Karpas-422 (cell line): ENCODE measurements at regions not wholly inside any gene's neighbourhood (a gene's known extent, or its start where the extent isn't known, plus 50 kb on each side); places are given as distances from the start of the nearest gene placed in this dataset.
A peak's percentile ranks its signal among the peaks of the same experiment; 100 is the strongest.

Experiments used
- DNase-seq: peaks from one replicate; pipeline ENCODE4 v3.0.0-alpha.2; 2015
- H2AFZ ChIP-seq: fragments of 200-600 bp; sonication (generic); 2 replicates; pipeline ENCODE4 v1.6.1; 2014; ENCODE audit warnings: antibody characterized with exemption, low read length, mixed read lengths
- H3K27ac ChIP-seq: fragments of 200-600 bp; sonication (generic); 2 replicates; pipeline ENCODE4 v1.5.1; 2014; ENCODE audit warnings: mild to moderate bottlenecking, low read length, moderate library complexity
- H3K27me3 ChIP-seq: fragments of 200-600 bp; sonication (generic); 2 replicates; pipeline ENCODE4 v1.6.1; 2014; ENCODE audit warnings: low read length, mixed read lengths
- H3K36me3 ChIP-seq: fragments of 200-600 bp; sonication (generic); 2 replicates; pipeline ENCODE4 v1.6.1; 2014; ENCODE audit warnings: low read length, mixed read lengths; ENCODE audit not compliant: insufficient read depth
- H3K4me1 ChIP-seq: fragments of 200-600 bp; sonication (generic); 2 replicates; pipeline ENCODE4 v1.6.1; 2014; ENCODE audit warnings: mild to moderate bottlenecking, low read length, mixed read lengths
- H3K4me2 ChIP-seq: fragments of 200-600 bp; sonication (generic); 2 replicates; pipeline ENCODE4 v1.6.1; 2014; ENCODE audit warnings: low read length, low read depth, mild to moderate bottlenecking; ENCODE audit not compliant: poor library complexity, severe bottlenecking
- H3K4me3 ChIP-seq: fragments of 200-600 bp; sonication (generic); 2 replicates; pipeline ENCODE4 v1.5.1; 2014; ENCODE audit warnings: mild to moderate bottlenecking, antibody characterized with exemption, low read length, mixed read lengths
- H3K79me2 ChIP-seq: fragments of 200-600 bp; sonication (generic); 2 replicates; pipeline ENCODE4 v1.6.1; 2014; ENCODE audit warnings: mild to moderate bottlenecking, low read length, mixed read lengths
- H3K9ac ChIP-seq: fragments of 200-600 bp; sonication (generic); 2 replicates; pipeline ENCODE4 v1.6.0; 2014; ENCODE audit warnings: low read length
- H3K9me2 ChIP-seq: fragments of 200-600 bp; sonication (generic), shearing (Covaris generic); replicated peaks from 2 replicates; pipeline ENCODE4 v1.6.0; 2014; ENCODE audit warnings: mild to moderate bottlenecking, low read length, moderate library complexity; ENCODE audit not compliant: insufficient read depth
- H3K9me3 ChIP-seq: fragments of 300-700, 200-600 bp; sonication (generic); 2 replicates; pipeline ENCODE4 v1.6.1; 2014; ENCODE audit warnings: low read length, mixed read lengths
- H4K20me1 ChIP-seq: fragments of 200-600 bp; sonication (generic); 2 replicates; pipeline ENCODE4 v1.6.1; 2014; ENCODE audit warnings: mild to moderate bottlenecking, antibody characterized with exemption, low read length, low read depth; ENCODE audit not compliant: insufficient read depth

DNA sequence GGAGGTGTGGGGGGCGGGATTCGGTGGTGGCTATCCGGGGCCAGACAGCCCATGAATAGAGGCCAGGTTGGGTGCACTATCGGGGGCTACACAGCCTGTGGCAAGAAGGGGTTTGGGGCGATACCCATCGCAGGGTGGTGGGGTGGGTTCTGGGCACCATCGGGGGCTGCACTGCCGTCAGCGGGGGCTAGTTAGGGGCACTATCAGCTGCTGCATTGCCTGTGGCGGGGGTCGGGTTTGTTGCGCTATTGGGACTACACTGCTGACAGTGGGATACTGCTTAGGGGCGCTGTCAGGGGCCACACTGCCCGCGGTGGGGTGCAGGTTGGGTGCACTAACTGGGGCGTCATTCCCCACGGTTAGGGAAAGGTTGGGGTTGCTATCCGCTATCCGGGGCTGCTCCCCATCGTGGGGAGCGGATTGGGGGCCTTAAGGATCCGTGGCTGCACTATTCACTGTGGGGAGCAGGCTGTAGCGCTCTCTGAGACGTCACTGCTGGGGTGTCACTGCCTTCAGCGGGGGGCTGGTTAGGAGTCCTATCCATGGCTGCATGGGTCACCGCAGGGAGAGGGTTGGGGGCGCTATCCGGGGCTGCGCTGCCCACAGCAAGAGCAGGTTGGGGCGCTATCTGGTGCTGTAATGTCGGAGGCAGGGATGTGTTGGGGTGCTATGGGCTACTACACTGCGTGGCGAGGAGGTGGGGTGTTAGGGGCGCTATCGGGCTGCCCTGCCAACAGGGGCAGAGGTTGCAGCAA lies 76.5 kb upstream of the SLC35G4 start:
- H4K20me1 ChIP-seq = no peaks in the 10 kb centered on the region
- no peak overlapping the region for H3K4me2 ChIP-seq
- no peaks in the 10 kb centered on the region for H3K9me3 ChIP-seq
- H3K9me2 ChIP-seq = no peaks in the 10 kb centered on the region
- H3K4me1 ChIP-seq = no peaks in the 10 kb centered on the region
- H3K9ac ChIP-seq = no peak overlapping the region
- no peak overlapping the region for H2AFZ ChIP-seq
- H3K4me3 ChIP-seq = no peak overlapping the region
- H3K79me2 ChIP-seq = no peaks in the 10 kb centered on the region
- no peaks in the 10 kb centered on the region for H3K27me3 ChIP-seq
- H3K36me3 ChIP-seq = no peaks in the 10 kb centered on the region
- DNase-seq = no peak
- H3K27ac ChIP-seq = no peak overlapping the region

DNA sequence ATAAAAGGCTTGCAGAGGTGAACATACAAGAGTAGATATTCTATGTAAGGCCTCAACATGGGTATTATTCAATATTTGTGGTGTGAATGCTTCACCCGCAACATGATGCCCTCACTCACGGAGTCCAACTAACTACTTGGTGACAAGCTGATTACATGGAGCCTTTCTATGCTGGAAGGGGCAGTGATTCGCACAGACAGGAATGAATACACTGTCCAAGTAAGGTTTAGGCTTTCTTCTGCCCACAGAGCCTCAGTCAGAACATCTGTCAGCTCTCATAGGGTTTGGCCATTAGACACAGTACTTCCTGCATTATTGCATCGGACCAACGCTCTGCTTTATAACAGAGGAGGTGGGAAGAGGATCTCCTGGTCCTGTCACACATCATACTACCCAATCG lies 80.3 kb upstream of the SLC35G4 start:
- Histone ChIP-seq H2AFZ (no peak overlapping the region), H3K4me3 (no peak overlapping the region), H3K27ac (no peak overlapping the region), H3K4me2 (no peak overlapping the region), H3K9ac (no peak overlapping the region), H3K36me3 (no peaks in the 10 kb centered on the region), H3K79me2 (no peaks in the 10 kb centered on the region), H3K27me3 (no peaks in the 10 kb centered on the region), H4K20me1 (no peaks in the 10 kb centered on the region), H3K4me1 (no peaks in the 10 kb centered on the region), H3K9me2 (no peaks in the 10 kb centered on the region), H3K9me3 (no peaks in the 10 kb centered on the region)
- no peak for DNase-seq

DNA sequence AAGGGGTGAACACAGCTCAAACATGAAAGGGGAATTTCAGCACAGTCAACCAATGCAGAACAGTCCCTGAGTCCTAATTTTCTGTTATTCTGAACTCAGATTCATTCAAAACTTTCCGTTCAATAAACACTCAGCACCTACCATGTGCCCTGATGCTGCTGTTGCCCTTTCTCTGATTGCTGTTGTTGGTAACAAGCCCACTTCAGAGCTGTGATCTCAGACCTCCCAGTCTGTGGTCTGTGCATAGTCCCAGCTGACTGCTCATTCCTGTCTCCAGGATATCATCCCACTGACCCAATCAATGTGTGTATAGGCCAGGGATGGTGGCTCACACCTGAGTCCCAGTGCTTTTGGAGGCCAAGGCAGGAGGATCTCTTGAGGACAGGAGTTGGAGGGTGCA lies 82.7 kb upstream of the SLC35G4 start:
- Histone ChIP-seq H3K79me2 (no peaks in the 10 kb centered on the region), H3K4me2 (no peak overlapping the region), H3K9ac (no peak overlapping the region), H3K27me3 (no peaks in the 10 kb centered on the region), H3K4me1 (no peaks in the 10 kb centered on the region), H3K27ac (no peak overlapping the region), H4K20me1 (no peaks in the 10 kb centered on the region), H3K4me3 (no peak overlapping the region), H3K9me2 (no peaks in the 10 kb centered on the region), H3K9me3 (no peaks in the 10 kb centered on the region), H2AFZ (no peak overlapping the region), H3K36me3 (no peaks in the 10 kb centered on the region)
- DNase-seq = no peak

DNA sequence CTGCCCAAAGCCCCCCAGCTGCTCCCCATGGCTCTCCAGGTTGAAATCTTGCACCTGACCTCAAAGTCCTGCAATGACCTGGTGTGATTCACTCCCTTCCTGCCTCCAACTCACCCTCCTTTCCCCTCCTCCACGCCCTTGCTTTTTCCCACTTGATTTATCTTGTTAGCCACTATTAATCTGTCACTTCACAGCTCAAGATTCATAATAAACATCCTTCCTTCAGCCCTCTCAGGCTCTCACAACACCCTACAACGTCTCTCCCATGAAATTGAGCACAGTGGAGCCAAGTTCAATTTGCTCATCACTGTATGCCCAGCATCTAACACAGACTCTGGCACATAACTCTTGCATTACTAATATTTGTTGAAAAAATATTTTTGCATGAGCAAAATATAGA lies 85.6 kb upstream of the SLC35G4 start:
- no peaks in the 10 kb centered on the region for H3K4me1 ChIP-seq
- no peaks in the 10 kb centered on the region for H3K79me2 ChIP-seq
- H3K27me3 ChIP-seq = no peaks in the 10 kb centered on the region
- no peak for DNase-seq
- H3K9me2 ChIP-seq = no peaks in the 10 kb centered on the region
- no peak overlapping the region for H3K4me2 ChIP-seq
- no peak overlapping the region for H3K9ac ChIP-seq
- no peak overlapping the region for H3K4me3 ChIP-seq
- no peaks in the 10 kb centered on the region for H3K36me3 ChIP-seq
- no peaks in the 10 kb centered on the region for H3K9me3 ChIP-seq
- no peak overlapping the region for H3K27ac ChIP-seq
- H2AFZ ChIP-seq = no peak overlapping the region
- no peaks in the 10 kb centered on the region for H4K20me1 ChIP-seq

DNA sequence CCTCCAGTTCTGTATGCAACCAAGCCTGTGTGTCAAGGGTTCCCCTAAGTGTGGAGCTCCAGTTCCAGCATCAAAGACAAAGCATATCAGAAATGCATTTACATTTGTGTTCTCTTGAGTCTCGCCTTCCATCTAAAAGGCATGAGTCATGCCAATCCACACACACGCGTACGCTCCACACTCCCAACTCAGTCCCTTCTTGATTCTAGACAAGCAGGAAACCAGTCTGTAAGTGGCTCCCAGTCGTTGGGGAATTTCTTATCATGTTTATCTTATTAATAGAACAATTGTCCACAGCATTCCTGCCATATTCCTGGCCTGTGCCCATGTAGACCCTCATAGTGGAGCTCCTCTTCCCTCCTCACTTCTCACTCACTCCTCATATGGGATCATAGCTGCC lies 86.4 kb upstream of the SLC35G4 start:
- H3K36me3 ChIP-seq = no peaks in the 10 kb centered on the region
- no peaks in the 10 kb centered on the region for H4K20me1 ChIP-seq
- no peak overlapping the region for H3K4me2 ChIP-seq
- H3K9me2 ChIP-seq = no peaks in the 10 kb centered on the region
- no peak overlapping the region for H3K27ac ChIP-seq
- no peak overlapping the region for H3K9ac ChIP-seq
- no peak overlapping the region for H2AFZ ChIP-seq
- H3K4me1 ChIP-seq = no peaks in the 10 kb centered on the region
- no peak for DNase-seq
- no peaks in the 10 kb centered on the region for H3K27me3 ChIP-seq
- no peak overlapping the region for H3K4me3 ChIP-seq
- H3K9me3 ChIP-seq = no peaks in the 10 kb centered on the region
- H3K79me2 ChIP-seq = no peaks in the 10 kb centered on the region

DNA sequence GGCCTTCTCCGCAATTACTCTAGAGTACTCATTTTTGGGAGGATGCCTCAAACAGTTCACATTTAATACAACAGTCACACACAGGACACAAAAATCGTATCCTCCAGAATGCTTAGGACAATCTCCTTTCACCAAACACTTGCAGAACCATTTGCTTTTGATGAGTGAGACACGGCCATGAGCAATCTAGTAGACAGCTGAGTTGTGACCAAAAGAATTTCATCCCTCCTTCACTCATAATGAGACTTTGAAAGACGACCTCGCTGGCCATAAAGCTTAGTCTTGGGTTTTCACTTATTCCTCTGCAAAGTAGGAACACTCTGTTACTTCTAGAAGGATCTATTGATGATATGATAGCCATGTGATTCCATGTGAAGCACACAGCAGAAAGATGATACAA lies 87.5 kb upstream of the SLC35G4 start:
- H3K9ac ChIP-seq = no peak overlapping the region
- H3K4me2 ChIP-seq = no peak overlapping the region
- no peaks in the 10 kb centered on the region for H3K36me3 ChIP-seq
- no peak overlapping the region for H2AFZ ChIP-seq
- no peak overlapping the region for H3K27ac ChIP-seq
- H3K4me3 ChIP-seq = no peak overlapping the region
- no peaks in the 10 kb centered on the region for H3K9me2 ChIP-seq
- H3K79me2 ChIP-seq = no peaks in the 10 kb centered on the region
- no peak for DNase-seq
- H4K20me1 ChIP-seq = no peaks in the 10 kb centered on the region
- no peaks in the 10 kb centered on the region for H3K4me1 ChIP-seq
- no peaks in the 10 kb centered on the region for H3K27me3 ChIP-seq
- no peaks in the 10 kb centered on the region for H3K9me3 ChIP-seq

DNA sequence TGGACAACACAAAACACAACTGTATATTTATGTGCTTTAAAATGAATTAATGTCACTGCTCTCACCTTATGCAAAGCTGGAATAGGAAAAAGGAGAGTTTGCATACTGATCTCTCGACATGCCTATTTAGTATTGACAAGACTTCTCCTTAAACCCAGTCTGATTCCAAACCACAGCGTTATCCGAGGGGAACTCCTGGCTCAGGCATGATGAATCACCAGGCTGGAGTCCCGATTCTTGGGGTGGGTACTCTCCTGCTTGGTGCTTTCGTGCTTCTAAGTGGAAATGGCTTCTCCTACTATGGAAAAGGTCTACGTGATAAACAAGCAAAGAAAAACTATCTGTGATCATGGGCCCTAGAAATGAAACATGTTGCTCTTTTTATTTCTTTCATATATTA lies 88.9 kb upstream of the SLC35G4 start:
- no peak overlapping the region for H2AFZ ChIP-seq
- no peak overlapping the region for H3K27ac ChIP-seq

DNA sequence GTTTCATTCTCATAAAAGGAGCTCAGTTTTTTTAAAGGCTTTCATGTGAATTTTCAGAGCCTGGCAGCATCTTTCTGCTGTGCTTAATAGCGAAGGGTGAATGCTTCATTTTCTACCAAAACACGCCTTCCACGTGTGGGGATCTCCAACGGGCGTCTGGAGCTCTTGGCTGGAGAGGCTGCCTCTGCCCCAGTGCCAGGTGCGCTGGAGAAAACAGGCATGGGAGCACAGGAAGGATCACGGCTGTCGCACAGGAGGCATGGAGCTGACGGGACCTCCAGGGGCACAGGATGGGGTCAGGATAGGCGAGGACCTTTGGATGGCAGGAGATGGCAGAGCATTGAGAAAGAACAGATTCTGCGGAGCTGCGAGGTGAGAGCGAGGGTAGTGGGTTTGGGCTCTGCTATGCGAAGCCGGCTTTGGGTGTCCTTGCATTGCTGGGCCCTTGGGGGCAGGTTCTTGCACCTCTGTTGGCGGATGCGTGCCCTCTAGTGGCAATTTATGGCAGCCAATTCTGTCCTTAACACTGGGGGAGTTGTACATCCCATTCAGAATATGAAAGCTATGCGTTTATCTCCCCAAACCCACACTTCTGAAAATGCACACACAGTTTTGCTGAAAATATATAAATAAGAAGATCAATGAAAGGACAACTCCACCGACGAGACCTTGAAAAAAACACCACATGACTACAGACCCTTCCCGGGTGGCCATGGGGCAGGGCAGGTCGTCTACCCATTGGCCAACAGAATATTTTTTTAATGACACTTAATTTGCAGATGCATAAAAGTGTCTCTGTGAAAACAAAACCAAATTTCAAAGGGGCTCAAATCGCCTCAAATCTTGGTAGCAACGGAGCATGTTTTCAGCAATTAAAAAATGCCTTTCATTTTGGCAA lies 90.4 kb upstream of the SLC35G4 start:
- no peaks in the 10 kb centered on the region for H4K20me1 ChIP-seq
- H3K79me2 ChIP-seq = no peaks in the 10 kb centered on the region
- H3K9me3 ChIP-seq = no peaks in the 10 kb centered on the region
- no peaks in the 10 kb centered on the region for H3K4me1 ChIP-seq
- H2AFZ ChIP-seq = no peak overlapping the region
- no peak overlapping the region for H3K9ac ChIP-seq
- DNase-seq = peak; percentile 87
- H3K9me2 ChIP-seq = no peaks in the 10 kb centered on the region
- H3K27me3 ChIP-seq = no peaks in the 10 kb centered on the region
- no peaks in the 10 kb centered on the region for H3K36me3 ChIP-seq
- H3K27ac ChIP-seq = no peak overlapping the region
- H3K4me2 ChIP-seq = no peak overlapping the region
- H3K4me3 ChIP-seq = no peak overlapping the region

More for the DNA sequence above, 88.9 kb upstream of the SLC35G4 start:
- H3K9me3 ChIP-seq = no peaks in the 10 kb centered on the region
- H4K20me1 ChIP-seq = no peaks in the 10 kb centered on the region
- H3K4me2 ChIP-seq = no peak overlapping the region
- no peak overlapping the region for H3K9ac ChIP-seq
- H3K79me2 ChIP-seq = no peaks in the 10 kb centered on the region
- H3K4me1 ChIP-seq = no peaks in the 10 kb centered on the region
- no peak overlapping the region for H3K4me3 ChIP-seq
- H3K9me2 ChIP-seq = no peaks in the 10 kb centered on the region
- no peaks in the 10 kb centered on the region for H3K36me3 ChIP-seq
- no peak for DNase-seq
- H3K27me3 ChIP-seq = no peaks in the 10 kb centered on the region
